GM19372 (cell line): ENCODE measurements at regions not wholly inside any gene's neighbourhood (a gene's known extent, or its start where the extent isn't known, plus 50 kb on each side); places are given as distances from the start of the nearest gene placed in this dataset.

Experiments used
- ATAC-seq: cut with Tn5 transposase; IDR thresholded peaks from one replicate; pipeline ENCODE4 v1.9.1; 2021; ENCODE audit warnings: mild to moderate bottlenecking, low read depth, moderate library complexity; ENCODE audit not compliant: unreplicated experiment

DNA sequence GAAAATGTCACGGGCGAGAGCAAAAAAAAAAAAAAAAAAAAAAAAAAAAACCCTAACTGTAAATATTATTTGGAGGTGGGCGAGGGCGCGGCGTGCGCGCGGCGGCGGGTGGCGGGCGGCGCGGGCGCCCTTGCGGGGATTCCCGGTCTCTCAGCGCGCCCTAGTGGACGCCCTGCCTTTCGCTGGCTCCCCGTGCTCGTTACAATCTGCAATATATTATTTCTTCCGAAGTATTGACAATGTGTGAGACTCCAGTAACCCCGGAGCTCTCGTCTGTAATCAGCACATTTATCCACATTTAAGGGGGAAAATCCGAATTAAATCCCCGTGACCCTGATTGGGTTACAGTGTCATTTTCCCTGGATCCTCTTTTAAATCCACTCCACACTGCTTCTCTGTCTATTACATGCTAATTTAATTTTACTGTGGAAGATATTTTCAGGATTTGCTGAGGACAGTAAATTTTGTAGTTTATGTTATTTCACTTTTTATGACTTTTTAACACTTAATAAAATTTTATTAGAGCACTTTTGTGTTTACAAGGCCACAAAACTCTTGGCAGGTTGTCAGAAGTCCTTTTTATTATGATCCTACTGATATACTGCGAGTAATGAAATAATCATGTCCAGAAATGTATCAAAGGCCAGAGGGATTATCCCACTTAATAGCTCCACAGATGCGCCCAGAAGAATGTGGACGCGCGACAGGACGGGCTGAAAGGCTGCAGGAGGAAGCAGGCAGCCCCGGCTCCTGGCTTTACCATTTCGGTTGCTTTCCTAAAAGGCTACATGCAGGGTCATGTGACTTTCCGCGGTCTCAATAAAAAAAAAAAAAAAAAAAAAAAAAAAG lies 369.1 kb downstream of the MTX2 start:
- peak; percentile 81 for ATAC-seq

- no peak for ATAC-seq
Observed at GRCh38 chr2:176639016-176639343, 369.7 kb downstream of the MTX2 start.

GRCh38 chr2:176639671-176640070 lies 370.4 kb downstream of the MTX2 start:
- ATAC-seq = no peak

GRCh38 chr2:176641436-176641835 lies 372.2 kb downstream of the MTX2 start:
- no peak for ATAC-seq

- no peak for ATAC-seq
Observed at GRCh38 chr2:176642074-176642473, 372.8 kb downstream of the MTX2 start.

- no peak for ATAC-seq
Observed at GRCh38 chr2:176643646-176644045, 374.4 kb downstream of the MTX2 start.

GRCh38 chr2:176645494-176645893 lies 376.3 kb downstream of the MTX2 start:
- no peak for ATAC-seq

DNA sequence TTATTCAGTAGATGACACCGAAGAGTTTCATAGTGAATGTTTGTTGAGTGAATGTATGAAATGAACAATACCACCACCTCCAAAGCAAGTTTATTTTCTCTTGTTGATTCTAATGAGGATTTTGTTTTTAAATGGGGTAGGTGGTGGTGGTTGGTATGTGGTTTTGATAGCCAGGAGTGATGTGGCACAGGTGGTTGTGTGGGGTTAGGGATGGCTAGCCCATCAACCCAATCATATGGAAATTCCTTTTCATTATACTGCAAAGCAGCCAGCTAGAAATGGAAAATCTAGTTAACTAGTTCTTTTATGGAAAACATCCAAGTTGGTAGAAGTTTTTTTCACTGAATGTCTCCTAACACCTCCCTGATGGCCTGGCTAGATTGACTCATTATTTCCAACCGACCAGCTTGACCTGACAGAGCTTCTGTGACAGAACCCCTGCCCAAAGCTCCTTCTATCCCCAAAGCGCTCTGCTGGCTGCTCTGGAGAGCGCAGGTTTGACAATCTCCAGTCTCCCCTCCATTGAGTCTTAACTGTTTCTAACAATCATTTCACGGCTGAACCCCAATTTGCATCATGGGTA lies 376.9 kb downstream of the MTX2 start:
- ATAC-seq = no peak

- no peak for ATAC-seq
Observed at GRCh38 chr2:176647325-176648165, 378.3 kb downstream of the MTX2 start.

GRCh38 chr2:176648700-176649297 lies 379.6 kb downstream of the MTX2 start:
- ATAC-seq = no peak

- no peak for ATAC-seq
Observed at GRCh38 chr2:176650104-176650837, 381.0 kb downstream of the MTX2 start.

- no peak for ATAC-seq
Observed at GRCh38 chr2:176650838-176651555, 381.8 kb downstream of the MTX2 start.

DNA sequence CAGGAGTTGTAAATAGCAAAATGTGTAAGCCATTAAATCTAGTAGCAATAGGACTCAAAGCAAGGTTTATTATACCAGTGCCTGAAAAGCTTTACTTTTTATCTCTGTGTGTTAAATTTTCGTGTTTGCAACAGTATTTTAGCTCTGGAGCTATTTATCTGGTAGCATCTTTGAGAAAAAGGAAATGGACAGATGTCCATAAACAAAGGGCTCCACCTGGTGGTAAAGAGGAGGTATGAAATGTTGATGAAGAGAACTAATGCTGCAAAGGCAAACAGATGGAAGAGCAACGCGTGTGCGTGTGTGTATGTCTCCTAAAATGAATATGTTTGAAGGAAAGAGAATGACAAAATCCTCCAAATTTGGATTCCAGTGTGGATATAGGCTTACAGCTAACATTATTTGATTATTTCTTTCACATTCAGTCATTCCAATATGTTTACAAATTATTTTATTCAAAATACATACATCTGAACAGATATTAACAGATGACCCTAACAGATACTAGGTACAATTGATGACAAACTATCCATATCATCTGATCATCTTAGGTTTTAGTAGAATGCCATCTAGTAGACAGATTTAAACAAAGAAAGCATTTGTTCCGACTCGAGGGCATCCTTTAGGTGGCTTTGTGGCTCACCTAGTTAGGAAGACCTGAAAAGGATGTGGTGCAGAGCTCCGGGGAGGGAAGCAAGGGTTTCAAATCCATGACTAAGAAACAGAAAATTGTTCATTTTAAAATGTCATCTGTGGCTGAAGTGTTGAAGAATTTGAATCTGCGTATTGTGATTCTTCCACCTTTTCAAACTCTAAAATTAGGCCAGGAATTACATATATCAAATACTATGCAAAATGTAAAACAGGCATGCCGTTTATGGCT lies 383.3 kb downstream of the MTX2 start:
- no peak for ATAC-seq

- ATAC-seq = peak; percentile 77
Observed at GRCh38 chr2:176653479-176654443, 384.5 kb downstream of the MTX2 start.

DNA sequence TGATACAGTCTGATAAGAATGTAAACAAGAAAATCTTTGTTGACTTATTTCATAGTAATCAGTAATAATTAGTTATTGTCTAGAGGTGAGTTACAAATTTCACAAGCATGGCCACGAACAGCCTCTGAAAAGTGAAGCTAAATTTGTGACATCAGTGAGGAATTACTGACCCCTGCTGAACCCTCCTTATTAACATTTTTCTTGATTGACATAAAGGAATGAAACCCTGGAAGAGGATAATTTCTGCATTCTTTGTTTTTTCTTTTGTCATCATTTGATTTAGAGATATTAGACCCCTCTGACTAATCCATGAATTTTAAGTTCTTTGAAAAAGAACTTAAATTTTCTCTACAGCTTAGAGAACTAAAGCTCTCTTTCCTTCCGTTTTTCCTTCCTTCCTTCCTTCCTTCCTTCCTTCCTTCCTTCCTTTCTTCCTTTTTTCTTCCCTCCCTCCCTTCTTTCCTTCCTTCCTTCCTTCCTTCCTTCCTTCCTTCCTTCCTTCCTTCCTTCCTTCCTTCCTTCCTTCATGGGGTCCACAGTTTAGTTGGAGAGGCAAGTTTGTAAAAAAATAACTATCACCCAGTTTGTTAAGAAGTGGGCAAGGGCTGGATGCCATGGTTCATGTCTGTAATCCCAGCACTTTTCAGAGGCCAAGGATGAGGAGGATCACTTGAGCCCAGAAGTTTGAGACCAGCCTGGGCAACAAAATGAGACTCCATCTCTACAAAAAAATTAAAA lies 387.0 kb downstream of the MTX2 start:
- no peak for ATAC-seq

DNA sequence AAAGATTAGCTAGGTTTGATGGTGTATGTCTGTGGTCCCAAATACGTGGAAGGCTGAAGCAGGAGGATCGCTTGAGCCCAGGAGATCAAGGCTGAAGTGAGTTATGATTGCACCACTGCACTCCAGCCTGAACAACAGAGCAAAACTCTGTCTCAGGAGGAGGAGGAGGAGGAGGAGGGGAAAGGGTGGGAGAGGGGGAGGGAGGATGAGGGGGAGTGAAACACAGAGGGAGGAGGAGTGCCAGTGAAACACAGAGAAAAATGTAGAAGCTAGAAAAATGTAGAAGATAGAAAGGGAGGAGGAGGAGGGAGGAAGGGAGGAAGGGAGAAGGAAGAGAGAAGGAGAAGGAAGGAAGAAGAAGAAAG lies 387.5 kb downstream of the MTX2 start:
- no peak for ATAC-seq

DNA sequence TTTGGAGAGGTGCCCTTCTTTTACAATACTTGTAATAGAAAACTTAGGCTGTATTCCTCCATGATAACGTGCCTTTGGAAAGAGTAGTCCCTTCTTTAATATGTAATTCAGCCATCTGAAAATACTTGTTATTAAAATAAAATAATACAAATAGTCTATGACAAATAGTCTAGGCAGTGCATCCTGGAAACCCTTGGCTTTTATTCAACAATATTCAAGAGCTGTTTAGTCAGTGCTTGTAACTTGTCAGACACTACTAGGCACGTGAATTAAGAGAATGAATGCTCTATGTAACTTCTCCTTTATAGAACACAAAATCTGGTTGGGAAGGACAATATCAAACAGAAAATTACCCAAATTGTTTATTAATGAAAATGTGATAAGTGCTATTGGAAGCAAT lies 388.2 kb downstream of the MTX2 start:
- ATAC-seq = no peak
